ENCODE measurements at regions not wholly inside any gene's neighbourhood (a gene's known extent, or its start where the extent isn't known, plus 50 kb on each side); places are given as distances from the start of the nearest gene placed in this dataset.

DNA sequence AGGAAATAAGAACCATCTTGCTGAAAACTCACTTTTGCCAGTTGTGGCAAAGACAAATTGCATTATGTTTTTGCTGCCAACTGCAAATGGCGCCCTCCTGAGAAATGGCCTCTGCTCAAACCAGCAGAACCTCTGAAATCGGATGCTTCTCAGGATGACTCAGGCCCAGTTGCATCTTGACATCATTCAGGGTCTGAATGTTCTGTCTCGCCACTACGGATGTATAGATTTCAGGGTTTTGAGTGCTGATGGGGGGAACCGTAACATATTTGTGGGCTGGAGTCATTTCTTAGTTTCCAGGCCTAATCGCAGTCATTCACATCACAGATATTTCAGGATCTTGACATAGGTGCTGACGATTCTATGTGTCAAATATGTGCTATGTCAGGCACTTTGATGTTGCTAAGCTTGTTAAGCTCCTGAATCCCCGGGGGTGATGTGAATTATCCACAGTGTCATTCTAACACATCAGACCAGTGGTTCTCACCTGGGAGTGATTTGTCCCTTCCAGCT lies 207.1 kb downstream of the NFATC2 start:
- Histone ChIP-seq H3F3A (ENCODE audit: insufficient read depth) (no peaks in the 10 kb centered on the region), H3K4me3 (ENCODE audit: insufficient read depth, low read length, poor library complexity, severe bottlenecking) (no peak overlapping the region), H3K36me3 (ENCODE audit: low read length) (no peaks in the 10 kb centered on the region), H3K4me2 (ENCODE audit: low read depth, low read length, poor library complexity, severe bottlenecking) (no peak overlapping the region), H3K79me2 (ENCODE audit: insufficient read depth, low read length) (no peaks in the 10 kb centered on the region), H3K9me2 (replicated peaks; ENCODE audit: insufficient read depth, low read length) (no peaks in the 10 kb centered on the region), H3K9ac (ENCODE audit: low read length) (no peak overlapping the region), H3K27ac (ENCODE audit: low read depth, low read length) (no peak overlapping the region), H3K27me3 (ENCODE audit: low read length) (no peaks in the 10 kb centered on the region), H2AFZ (ENCODE audit: low read depth, low read length, severe bottlenecking) (no peak overlapping the region), H4K20me1 (ENCODE audit: low read depth, low read length) (no peaks in the 10 kb centered on the region), H3K9me3 (ENCODE audit: insufficient read depth, low read length) (no peaks in the 10 kb centered on the region)
- TF ChIP-seq, protein P1, sequence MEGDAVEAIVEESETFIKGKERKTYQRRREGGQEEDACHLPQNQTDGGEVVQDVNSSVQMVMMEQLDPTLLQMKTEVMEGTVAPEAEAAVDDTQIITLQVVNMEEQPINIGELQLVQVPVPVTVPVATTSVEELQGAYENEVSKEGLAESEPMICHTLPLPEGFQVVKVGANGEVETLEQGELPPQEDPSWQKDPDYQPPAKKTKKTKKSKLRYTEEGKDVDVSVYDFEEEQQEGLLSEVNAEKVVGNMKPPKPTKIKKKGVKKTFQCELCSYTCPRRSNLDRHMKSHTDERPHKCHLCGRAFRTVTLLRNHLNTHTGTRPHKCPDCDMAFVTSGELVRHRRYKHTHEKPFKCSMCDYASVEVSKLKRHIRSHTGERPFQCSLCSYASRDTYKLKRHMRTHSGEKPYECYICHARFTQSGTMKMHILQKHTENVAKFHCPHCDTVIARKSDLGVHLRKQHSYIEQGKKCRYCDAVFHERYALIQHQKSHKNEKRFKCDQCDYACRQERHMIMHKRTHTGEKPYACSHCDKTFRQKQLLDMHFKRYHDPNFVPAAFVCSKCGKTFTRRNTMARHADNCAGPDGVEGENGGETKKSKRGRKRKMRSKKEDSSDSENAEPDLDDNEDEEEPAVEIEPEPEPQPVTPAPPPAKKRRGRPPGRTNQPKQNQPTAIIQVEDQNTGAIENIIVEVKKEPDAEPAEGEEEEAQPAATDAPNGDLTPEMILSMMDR (IDR thresholded peaks at IDR 0.05; ENCODE audit: insufficient read depth, low read length, poor library complexity, severe bottlenecking): no peak
- no peak for TF ChIP-seq EZH2phosphoT487 (conservative IDR thresholded peaks at IDR 0.05; ENCODE audit: low read length)

- Histone ChIP-seq H3K4me2 (ENCODE audit: low read depth, low read length, poor library complexity, severe bottlenecking) (no peak overlapping the region), H4K20me1 (ENCODE audit: low read depth, low read length) (no peaks in the 10 kb centered on the region), H3K9ac (ENCODE audit: low read length) (no peak overlapping the region), H3K9me2 (replicated peaks; ENCODE audit: insufficient read depth, low read length) (no peaks in the 10 kb centered on the region), H3K79me2 (ENCODE audit: insufficient read depth, low read length) (no peaks in the 10 kb centered on the region), H2AFZ (ENCODE audit: low read depth, low read length, severe bottlenecking) (no peak overlapping the region), H3K9me3 (ENCODE audit: insufficient read depth, low read length) (no peaks in the 10 kb centered on the region), H3K27me3 (ENCODE audit: low read length) (no peaks in the 10 kb centered on the region), H3K36me3 (ENCODE audit: low read length) (no peaks in the 10 kb centered on the region), H3F3A (ENCODE audit: insufficient read depth) (no peaks in the 10 kb centered on the region), H3K27ac (ENCODE audit: low read depth, low read length) (no peak overlapping the region), H3K4me3 (ENCODE audit: insufficient read depth, low read length, poor library complexity, severe bottlenecking) (no peak overlapping the region)
- TF ChIP-seq, protein P1 (IDR thresholded peaks at IDR 0.05; ENCODE audit: insufficient read depth, low read length, poor library complexity, severe bottlenecking): no peak
- TF ChIP-seq EZH2phosphoT487 (conservative IDR thresholded peaks at IDR 0.05; ENCODE audit: low read length): no peak
Measured at GRCh38 chr20:51334609-51335008, 207.9 kb downstream of the NFATC2 start.

DNA sequence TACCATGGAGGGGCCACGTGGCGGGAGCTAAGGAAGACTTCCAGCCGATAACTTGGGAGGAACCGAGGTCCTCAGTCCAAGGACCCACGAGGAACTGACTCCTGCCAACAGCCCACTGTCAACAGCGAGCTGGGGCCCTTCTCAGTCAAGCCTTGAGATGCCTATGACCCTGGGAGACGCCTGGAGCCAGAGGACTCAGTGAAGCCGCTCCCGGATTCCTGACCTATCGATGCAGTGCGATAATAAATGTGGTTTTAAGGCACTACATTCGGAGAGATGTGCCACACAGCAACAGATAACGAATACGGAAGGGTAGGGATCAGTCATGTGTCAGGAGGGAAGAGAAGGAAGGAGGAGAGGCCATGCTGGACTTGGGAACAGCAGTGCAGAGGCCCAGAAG lies 208.5 kb downstream of the NFATC2 start:
- Histone ChIP-seq H3K27me3 (ENCODE audit: low read length) (no peaks in the 10 kb centered on the region), H3F3A (ENCODE audit: insufficient read depth) (no peaks in the 10 kb centered on the region), H3K79me2 (ENCODE audit: insufficient read depth, low read length) (no peaks in the 10 kb centered on the region), H3K9me2 (replicated peaks; ENCODE audit: insufficient read depth, low read length) (no peaks in the 10 kb centered on the region), H3K27ac (ENCODE audit: low read depth, low read length) (no peak overlapping the region), H4K20me1 (ENCODE audit: low read depth, low read length) (no peaks in the 10 kb centered on the region), H2AFZ (ENCODE audit: low read depth, low read length, severe bottlenecking) (no peak overlapping the region), H3K4me2 (ENCODE audit: low read depth, low read length, poor library complexity, severe bottlenecking) (no peak overlapping the region), H3K9ac (ENCODE audit: low read length) (no peak overlapping the region), H3K36me3 (ENCODE audit: low read length) (no peaks in the 10 kb centered on the region), H3K9me3 (ENCODE audit: insufficient read depth, low read length) (no peaks in the 10 kb centered on the region), H3K4me3 (ENCODE audit: insufficient read depth, low read length, poor library complexity, severe bottlenecking) (no peak overlapping the region)
- TF ChIP-seq, protein P1 (IDR thresholded peaks at IDR 0.05; ENCODE audit: insufficient read depth, low read length, poor library complexity, severe bottlenecking): no peak
- no peak for TF ChIP-seq EZH2phosphoT487 (conservative IDR thresholded peaks at IDR 0.05; ENCODE audit: low read length)

Measured in SU-DHL-6 (cell line).